Vagina (tissue), 2 donors: ENCODE measurements at regions not wholly inside any gene's neighbourhood (a gene's known extent, or its start where the extent isn't known, plus 50 kb on each side); places are given as distances from the start of the nearest gene placed in this dataset.

Source experiments
- DNase-seq, 2 donors: peaks; one replicate each; pipeline ENCODE4 v3.0.0-alpha.2; 2017; ENCODE audit errors: extremely low spot score in 2 of 2
- H3K27ac ChIP-seq: fragments of 200-600 bp; sonication (generic); one replicate; pipeline ENCODE4 v1.5.1; 2019
- H3K27me3 ChIP-seq: fragments of 200-600 bp; sonication (generic); one replicate; pipeline ENCODE4 v1.5.1; 2019
- H3K36me3 ChIP-seq, 2 donors: fragments of 200-600 bp; sonication (generic); one replicate each; pipeline ENCODE4 v1.5.1; 2017 to 2019
- H3K4me1 ChIP-seq: fragments of 200-600 bp; sonication (generic); one replicate; pipeline ENCODE4 v1.5.1; 2019
- H3K4me3 ChIP-seq, 2 donors: fragments of 200-600 bp; sonication (generic); 1 replicate in 1 of 2; 2 replicates in 1 of 2; pipeline ENCODE4 v1.5.1; 2016 to 2019
- H3K9me3 ChIP-seq: fragments of 200-600 bp; sonication (generic); one replicate; pipeline ENCODE4 v1.5.1; 2019
- CTCF ChIP-seq, 3 experiments: fragments of 450-650 bp in 2 of 3; fragments of 200-600 bp in 1 of 3; sonication (generic) in 1 of 3; IDR thresholded peaks; one replicate each; pipeline ENCODE4 v1.5.1; 2017 to 2019; ENCODE audit warnings: antibody characterized with exemption in 3 of 3, mild to moderate bottlenecking in 2 of 3, moderate library complexity in 2 of 3
- POLR2A ChIP-seq, 2 donors: fragments of 450-650 bp; IDR thresholded peaks; one replicate each; pipeline ENCODE4 v1.6.1; 2017; ENCODE audit warnings: antibody characterized with exemption in 2 of 2, mild to moderate bottlenecking in 2 of 2, moderate library complexity in 2 of 2
- POLR2AphosphoS5 ChIP-seq, 2 donors: sonication (generic); formaldehyde crosslinking; IDR thresholded peaks; one replicate each; pipeline ENCODE4 v1.9.0; 2017; ENCODE audit warnings: antibody characterized with exemption in 2 of 2, mild to moderate bottlenecking in 2 of 2, low read depth in 1 of 2; ENCODE audit not compliant: insufficient read depth in 1 of 2
- intact Hi-C: fragments of 100-400 bp; cut with DNase I; formaldehyde crosslinking; loops from one replicate; pipeline ENCODE4 v1.15.1; 2023

GRCh38 chr6:882084-882598 is 189.2 kb upstream of the EXOC2 start:
- H3K4me1 ChIP-seq, result no peaks in the 10 kb centered on the region
- H3K36me3 ChIP-seq, result no peaks in the 10 kb centered on the region
- H3K9me3 ChIP-seq, result no peaks in the 10 kb centered on the region
- TF ChIP-seq POLR2AphosphoS5 (IDR thresholded peaks at IDR 0.05; ENCODE audit: insufficient read depth in 1 of 2, low read depth in 1 of 2) (no peak), CTCF (IDR thresholded peaks at IDR 0.05) (no peak), POLR2A (IDR thresholded peaks at IDR 0.05) (no peak)
- no peaks in the 10 kb centered on the region for H3K27me3 ChIP-seq
- no peak overlapping the region for H3K27ac ChIP-seq
- H3K4me3 ChIP-seq, result no peak overlapping the region
- no peak for DNase-seq
- intact Hi-C loops, result no loop called here

GRCh38 chr6:878179-878578 is 185.2 kb upstream of the EXOC2 start:
- TF ChIP-seq POLR2AphosphoS5 (IDR thresholded peaks at IDR 0.05; ENCODE audit: insufficient read depth in 1 of 2, low read depth in 1 of 2) (no peak), CTCF (IDR thresholded peaks at IDR 0.05) (no peak), POLR2A (IDR thresholded peaks at IDR 0.05) (no peak)
- H3K27ac ChIP-seq, result no peak overlapping the region
- no peaks in the 10 kb centered on the region for H3K27me3 ChIP-seq
- DNase-seq, result no peak
- no peaks in the 10 kb centered on the region for H3K36me3 ChIP-seq
- no peaks in the 10 kb centered on the region for H3K4me1 ChIP-seq
- intact Hi-C loops, result no loop called here
- H3K4me3 ChIP-seq, result no peak overlapping the region
- H3K9me3 ChIP-seq, result no peaks in the 10 kb centered on the region

GRCh38 chr6:875012-875411 is 182.1 kb upstream of the EXOC2 start:
- DNase-seq, result no peak
- Histone ChIP-seq H3K27ac (no peak overlapping the region), H3K36me3 (no peaks in the 10 kb centered on the region), H3K4me3 (no peak overlapping the region), H3K4me1 (no peaks in the 10 kb centered on the region), H3K27me3 (no peaks in the 10 kb centered on the region), H3K9me3 (no peaks in the 10 kb centered on the region)
- intact Hi-C loops, result no loop called here
- TF ChIP-seq CTCF (IDR thresholded peaks at IDR 0.05) (no peak), POLR2A (IDR thresholded peaks at IDR 0.05) (no peak), POLR2AphosphoS5 (IDR thresholded peaks at IDR 0.05; ENCODE audit: insufficient read depth in 1 of 2, low read depth in 1 of 2) (no peak)

GRCh38 chr6:872570-873125 is 179.7 kb upstream of the EXOC2 start:
- Histone ChIP-seq H3K9me3 (no peaks in the 10 kb centered on the region), H3K4me3 (no peak overlapping the region), H3K4me1 (no peaks in the 10 kb centered on the region), H3K36me3 (no peaks in the 10 kb centered on the region), H3K27ac (no peak overlapping the region), H3K27me3 (no peaks in the 10 kb centered on the region)
- no peak for TF ChIP-seq POLR2AphosphoS5 (IDR thresholded peaks at IDR 0.05; ENCODE audit: insufficient read depth in 1 of 2, low read depth in 1 of 2)
- no peak for TF ChIP-seq CTCF (IDR thresholded peaks at IDR 0.05)
- TF ChIP-seq POLR2A (IDR thresholded peaks at IDR 0.05), result no peak
- DNase-seq, result no peak
- intact Hi-C loops, result no loop called here

GRCh38 chr6:871503-871902 is 178.6 kb upstream of the EXOC2 start:
- no peaks in the 10 kb centered on the region for H3K36me3 ChIP-seq
- no peaks in the 10 kb centered on the region for H3K27me3 ChIP-seq
- TF ChIP-seq POLR2A (IDR thresholded peaks at IDR 0.05) (no peak), POLR2AphosphoS5 (IDR thresholded peaks at IDR 0.05; ENCODE audit: insufficient read depth in 1 of 2, low read depth in 1 of 2) (no peak), CTCF (IDR thresholded peaks at IDR 0.05) (no peak)
- no peak overlapping the region for H3K4me3 ChIP-seq
- H3K9me3 ChIP-seq, result no peaks in the 10 kb centered on the region
- no peak for DNase-seq
- intact Hi-C loops, result no loop called here
- no peak overlapping the region for H3K27ac ChIP-seq
- no peaks in the 10 kb centered on the region for H3K4me1 ChIP-seq
